MCF 10A (cell line): ENCODE measurements at regions not wholly inside any gene's neighbourhood (a gene's known extent, or its start where the extent isn't known, plus 50 kb on each side); places are given as distances from the start of the nearest gene placed in this dataset.

Experiments used
- BruUV-seq: library from RNA; stranded (reverse); fragments of 400-500 nt; replicated peaks from 2 replicates; lab custom pipeline; 2021; lab: Mats Ljungman, UMichigan
- CTCF ChIA-PET: fragments of 300-600 bp; sonication (Branson Sonifier 250); formaldehyde crosslinking; extraction: SDS; loops from one replicate; lab custom pipeline; 2021; ENCODE audit warnings: antibody characterized with exemption, inconsistent platforms; lab: Yijun Ruan, JAX
- POLR2A ChIA-PET: fragments of 300-600, 350-650 bp; sonication (Branson Sonifier 250); formaldehyde crosslinking; extraction: SDS; loops from one replicate; lab custom pipeline; 2020; ENCODE audit warnings: antibody characterized with exemption, inconsistent platforms; lab: Yijun Ruan, JAX
- DNase-seq: peaks from one replicate; pipeline ENCODE4 v3.0.0-alpha.2; 2018; ENCODE audit not compliant: unreplicated experiment
- H3K27ac Mint-ChIP-seq: one replicate; pipeline ENCODE4 v1.8.0; 2022; ENCODE audit warnings: mild to moderate bottlenecking, low read depth, mixed read lengths; ENCODE audit not compliant: unreplicated experiment
- H3K27me3 Mint-ChIP-seq: one replicate; pipeline ENCODE4 v1.8.0; 2022; ENCODE audit warnings: mixed read lengths; ENCODE audit not compliant: insufficient read depth, unreplicated experiment
- H3K36me3 Mint-ChIP-seq: one replicate; pipeline ENCODE4 v1.8.0; 2022; ENCODE audit warnings: mild to moderate bottlenecking, moderate library complexity, mixed read lengths; ENCODE audit not compliant: insufficient read depth, unreplicated experiment
- H3K4me1 Mint-ChIP-seq: one replicate; pipeline ENCODE4 v1.8.0; 2022; ENCODE audit warnings: mixed read lengths; ENCODE audit not compliant: insufficient read depth, unreplicated experiment
- H3K4me3 Mint-ChIP-seq: one replicate; pipeline ENCODE4 v1.8.0; 2022; ENCODE audit warnings: mild to moderate bottlenecking, moderate library complexity, mixed read lengths; ENCODE audit not compliant: unreplicated experiment
- H3K9me3 Mint-ChIP-seq: one replicate; pipeline ENCODE4 v1.8.0; 2022; ENCODE audit warnings: mixed read lengths; ENCODE audit not compliant: unreplicated experiment
- intact Hi-C: fragments of 100-400 bp; cut with micrococcal nuclease; formaldehyde crosslinking; loops from 2 replicates; pipeline ENCODE4 v1.14.1; 2022
- TF ChIP-seq, protein P1 (sequence below): fragments of 200-600 bp; IDR thresholded peaks from one replicate; pipeline ENCODE4 v1.8.0; 2022; ENCODE audit warnings: antibody characterized with exemption, mild to moderate bottlenecking; ENCODE audit not compliant: unreplicated experiment

DNA sequence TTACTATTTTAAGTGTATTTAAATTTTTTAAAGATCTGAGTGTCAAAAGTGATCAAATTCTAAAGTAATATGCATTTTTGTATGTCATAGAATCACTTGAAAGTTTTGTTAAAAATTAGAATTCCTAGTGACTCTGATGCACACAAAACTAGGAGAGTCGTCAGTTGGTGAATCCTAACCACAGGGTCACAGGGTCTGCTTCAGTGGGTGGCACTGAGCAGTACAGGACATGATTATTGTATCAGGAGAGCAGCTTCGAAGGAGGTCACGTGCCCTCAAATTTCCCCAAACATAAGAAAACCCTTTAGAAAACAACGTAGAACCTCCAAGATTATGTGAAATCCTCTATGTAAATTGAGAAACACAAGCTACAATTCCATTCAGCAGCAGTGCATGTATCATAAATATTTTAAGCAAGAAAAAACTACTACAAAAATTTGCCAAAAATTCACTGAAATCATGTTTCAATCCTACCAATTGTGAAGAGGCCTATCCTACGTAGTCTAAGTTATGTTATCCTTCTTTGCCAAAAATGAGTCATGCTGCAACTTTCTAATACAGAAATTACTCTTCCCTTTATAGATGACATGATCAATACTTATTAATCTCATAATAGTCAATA lies 323.6 kb downstream of the AASDHPPT start:
- H3K27ac Mint-ChIP-seq: no peak overlapping the region
- no peaks in the 10 kb centered on the region for H3K36me3 Mint-ChIP-seq
- H3K4me3 Mint-ChIP-seq: no peak overlapping the region
- H3K27me3 Mint-ChIP-seq: no peaks in the 10 kb centered on the region
- peaks cover 21% of the 10 kb centered on the region for H3K4me1 Mint-ChIP-seq
- no TSS peak for BruUV-seq
- peaks cover 1% of the 10 kb centered on the region for H3K9me3 Mint-ChIP-seq
- TF ChIP-seq, protein P1, sequence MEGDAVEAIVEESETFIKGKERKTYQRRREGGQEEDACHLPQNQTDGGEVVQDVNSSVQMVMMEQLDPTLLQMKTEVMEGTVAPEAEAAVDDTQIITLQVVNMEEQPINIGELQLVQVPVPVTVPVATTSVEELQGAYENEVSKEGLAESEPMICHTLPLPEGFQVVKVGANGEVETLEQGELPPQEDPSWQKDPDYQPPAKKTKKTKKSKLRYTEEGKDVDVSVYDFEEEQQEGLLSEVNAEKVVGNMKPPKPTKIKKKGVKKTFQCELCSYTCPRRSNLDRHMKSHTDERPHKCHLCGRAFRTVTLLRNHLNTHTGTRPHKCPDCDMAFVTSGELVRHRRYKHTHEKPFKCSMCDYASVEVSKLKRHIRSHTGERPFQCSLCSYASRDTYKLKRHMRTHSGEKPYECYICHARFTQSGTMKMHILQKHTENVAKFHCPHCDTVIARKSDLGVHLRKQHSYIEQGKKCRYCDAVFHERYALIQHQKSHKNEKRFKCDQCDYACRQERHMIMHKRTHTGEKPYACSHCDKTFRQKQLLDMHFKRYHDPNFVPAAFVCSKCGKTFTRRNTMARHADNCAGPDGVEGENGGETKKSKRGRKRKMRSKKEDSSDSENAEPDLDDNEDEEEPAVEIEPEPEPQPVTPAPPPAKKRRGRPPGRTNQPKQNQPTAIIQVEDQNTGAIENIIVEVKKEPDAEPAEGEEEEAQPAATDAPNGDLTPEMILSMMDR: no peak
- no peak for DNase-seq
- ChIA-PET POLR2A (interaction anchor here (0.5 to 1.2 kb wide), 3 partner anchors 19 to 1057 kb away, joined by 3 to 4 read pairs (median 3); partner anchors contain the start of gene CWF19L2), CTCF (no interaction called here)
- intact Hi-C loops: no loop called here

DNA sequence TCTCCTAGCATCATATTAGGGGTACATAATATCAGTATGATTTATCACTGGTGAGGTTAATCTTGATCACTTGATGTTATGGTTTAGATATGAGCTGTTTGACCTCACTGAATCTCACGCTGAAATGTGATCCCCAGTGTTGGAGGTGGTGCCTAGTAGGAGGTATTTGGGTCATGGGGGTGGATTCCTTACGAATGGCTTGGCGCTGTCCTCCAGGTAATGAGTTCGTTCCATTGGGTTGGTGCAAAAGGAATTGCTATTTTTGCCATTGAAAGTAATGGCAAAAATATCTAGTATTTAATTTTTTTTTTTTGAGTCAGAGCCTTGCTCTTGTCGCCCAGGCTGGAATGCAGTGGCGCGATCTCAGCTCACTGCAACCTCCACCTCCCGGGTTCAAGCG lies 326.3 kb downstream of the AASDHPPT start:
- H3K9me3 Mint-ChIP-seq: no peaks in the 10 kb centered on the region
- H3K27ac Mint-ChIP-seq: no peak overlapping the region
- POLR2A ChIA-PET: no interaction called here
- H3K4me1 Mint-ChIP-seq: peaks cover 11% of the 10 kb centered on the region
- CTCF ChIA-PET: no interaction called here
- H3K27me3 Mint-ChIP-seq: no peaks in the 10 kb centered on the region
- no TSS peak for BruUV-seq
- intact Hi-C loops: no loop called here
- H3K4me3 Mint-ChIP-seq: no peak overlapping the region
- TF ChIP-seq, protein P1: no peak
- no peaks in the 10 kb centered on the region for H3K36me3 Mint-ChIP-seq
- DNase-seq: no peak

DNA sequence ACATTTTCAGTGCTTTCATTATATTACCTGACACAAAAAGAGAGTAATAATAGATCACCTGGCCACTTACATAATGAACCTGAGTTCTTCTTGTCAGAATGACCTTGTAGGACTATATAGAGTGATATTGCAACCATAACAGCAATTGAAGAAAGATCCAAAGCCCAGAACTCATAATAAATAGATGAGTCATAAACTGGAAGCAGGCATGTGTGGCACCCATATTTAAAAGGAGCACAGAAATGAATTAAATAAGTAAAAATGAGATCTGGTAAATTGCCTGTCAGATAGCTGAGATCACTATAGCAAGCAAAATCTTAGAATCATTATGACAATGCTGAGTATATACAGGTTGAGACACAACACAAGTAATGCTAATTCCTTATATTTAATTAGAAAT lies 331.8 kb downstream of the AASDHPPT start:
- intact Hi-C loops: no loop called here
- CTCF ChIA-PET: no interaction called here
- H3K27me3 Mint-ChIP-seq: no peaks in the 10 kb centered on the region

DNA sequence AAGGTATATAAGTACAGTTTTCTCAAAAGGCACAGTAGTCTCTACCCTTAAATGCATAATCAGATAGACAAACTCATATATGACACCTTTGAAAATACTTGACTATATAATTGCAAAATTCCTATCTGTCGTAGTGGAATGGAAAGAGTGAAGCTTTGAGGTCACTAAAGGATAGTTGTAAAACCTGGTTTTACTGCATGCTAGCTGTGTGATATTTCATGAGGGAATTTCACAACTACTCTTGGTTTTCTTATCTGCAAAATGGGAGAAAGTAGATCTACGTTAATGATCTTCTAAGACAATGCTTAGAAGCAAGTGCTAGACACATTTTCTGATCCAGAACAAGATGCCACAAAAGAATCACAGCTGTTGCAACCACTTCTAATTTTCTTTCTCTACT lies 332.2 kb downstream of the AASDHPPT start:
- intact Hi-C loops: no loop called here
- Mint-ChIP-seq H3K27ac (no peak overlapping the region), H3K4me1 (peaks cover 6% of the 10 kb centered on the region), H3K27me3 (no peaks in the 10 kb centered on the region), H3K4me3 (no peak overlapping the region), H3K9me3 (no peaks in the 10 kb centered on the region), H3K36me3 (no peaks in the 10 kb centered on the region)
- ChIA-PET POLR2A (no interaction called here), CTCF (interaction anchor here (1.2 kb wide), 1 partner anchor 90 kb away, joined by 3 read pairs; no protein-coding TSS in a partner anchor)
- no TSS peak for BruUV-seq
- DNase-seq: no peak
- TF ChIP-seq, protein P1: no peak

More for the DNA sequence above, 331.8 kb downstream of the AASDHPPT start:
- Mint-ChIP-seq H3K4me1 (peaks cover 6% of the 10 kb centered on the region), H3K27ac (no peak overlapping the region), H3K9me3 (no peaks in the 10 kb centered on the region), H3K4me3 (no peak overlapping the region), H3K36me3 (no peaks in the 10 kb centered on the region)
- BruUV-seq: no TSS peak
- TF ChIP-seq, protein P1: no peak
- POLR2A ChIA-PET: interaction anchor here (0.6 kb wide), 1 partner anchor 15 kb away, joined by 5 read pairs; no protein-coding TSS in a partner anchor
- DNase-seq: no peak
